H9 (cell line): ENCODE measurements at regions not wholly inside any gene's neighbourhood (a gene's known extent, or its start where the extent isn't known, plus 50 kb on each side); places are given as distances from the start of the nearest gene placed in this dataset.
A peak's percentile ranks its signal among the peaks of the same experiment; 100 is the strongest.

Experiments
- DNase-seq: peaks from one replicate; pipeline ENCODE4 v3.0.0-alpha.2; 2017
- H2AFZ ChIP-seq: one replicate; pipeline ENCODE4 v1.6.1; 2013; ENCODE audit warnings: mild to moderate bottlenecking, low read length, control low read depth, moderate library complexity
- H2AK5ac ChIP-seq: 2 replicates; pipeline ENCODE4 v1.6.1; 2013; ENCODE audit warnings: low read length, control low read depth, mixed read lengths; ENCODE audit not compliant: insufficient read length
- H2BK120ac ChIP-seq: one replicate; pipeline ENCODE4 v1.6.1; 2013; ENCODE audit warnings: low read depth, mild to moderate bottlenecking, low read length, control low read depth, inconsistent platforms; ENCODE audit not compliant: poor library complexity, severe bottlenecking
- H2BK12ac ChIP-seq: 2 replicates; pipeline ENCODE4 v1.6.1; 2013; ENCODE audit warnings: low read length, control low read depth, mixed read lengths, low read depth; ENCODE audit not compliant: insufficient read length
- H2BK15ac ChIP-seq: 2 replicates; pipeline ENCODE4 v1.6.1; 2013; ENCODE audit warnings: low read depth, low read length, control low read depth
- H2BK20ac ChIP-seq: one replicate; pipeline ENCODE4 v1.6.1; 2013; ENCODE audit warnings: low read depth, mild to moderate bottlenecking, low read length, control low read depth, inconsistent platforms; ENCODE audit not compliant: poor library complexity, severe bottlenecking
- H2BK5ac ChIP-seq: 2 replicates; pipeline ENCODE4 v1.6.1; 2013; ENCODE audit warnings: low read length, control low read depth, mixed read lengths; ENCODE audit not compliant: insufficient read length
- H3K14ac ChIP-seq: 2 replicates; pipeline ENCODE4 v1.6.1; 2013; ENCODE audit warnings: low read length, control low read depth; ENCODE audit not compliant: insufficient read depth
- H3K18ac ChIP-seq: 2 replicates; pipeline ENCODE4 v1.6.1; 2013; ENCODE audit warnings: low read depth, mild to moderate bottlenecking, mixed read lengths, low read length, control low read depth; ENCODE audit not compliant: insufficient read length
- H3K23ac ChIP-seq: 2 replicates; pipeline ENCODE4 v1.6.1; 2013; ENCODE audit warnings: low read length, control low read depth, mixed read lengths, low read depth; ENCODE audit not compliant: insufficient read length
- H3K23me2 ChIP-seq: 2 replicates; pipeline ENCODE4 v1.6.1; 2013; ENCODE audit warnings: low read depth, mild to moderate bottlenecking, mixed read lengths, low read length, control low read depth; ENCODE audit not compliant: insufficient read length, poor library complexity, severe bottlenecking
- H3K27ac ChIP-seq: 2 replicates; pipeline ENCODE4 v1.5.1; 2013; ENCODE audit warnings: low read length, control low read depth, mixed read lengths, low read depth; ENCODE audit not compliant: insufficient read length
- H3K27me3 ChIP-seq: 2 replicates; pipeline ENCODE4 v1.6.1; 2013; ENCODE audit warnings: low read length, control low read depth, inconsistent platforms; ENCODE audit not compliant: insufficient read depth
- H3K4ac ChIP-seq: 2 replicates; pipeline ENCODE4 v1.6.1; 2013; ENCODE audit warnings: low read depth, mild to moderate bottlenecking, control low read depth, inconsistent platforms, low read length, moderate library complexity
- H3K4me1 ChIP-seq: 2 replicates; pipeline ENCODE4 v1.6.1; 2013; ENCODE audit warnings: low read length, control low read depth, inconsistent platforms; ENCODE audit not compliant: insufficient read depth
- H3K4me2 ChIP-seq: 2 replicates; pipeline ENCODE4 v1.6.1; 2013; ENCODE audit warnings: low read length, control low read depth, mixed read lengths; ENCODE audit not compliant: insufficient read length, insufficient read depth
- H3K56ac ChIP-seq: 2 replicates; pipeline ENCODE4 v1.6.1; 2013; ENCODE audit warnings: low read depth, mild to moderate bottlenecking, mixed read lengths, low read length, control low read depth; ENCODE audit not compliant: insufficient read length
- H3K79me1 ChIP-seq: 2 replicates; pipeline ENCODE4 v1.6.1; 2013; ENCODE audit warnings: low read depth, mild to moderate bottlenecking, moderate library complexity, low read length, control low read depth, inconsistent platforms; ENCODE audit not compliant: insufficient read depth, poor library complexity, severe bottlenecking
- H3K79me2 ChIP-seq: 2 replicates; pipeline ENCODE4 v1.6.1; 2013; ENCODE audit warnings: low read length, control low read depth, inconsistent platforms; ENCODE audit not compliant: insufficient read depth
- H3K9ac ChIP-seq: 2 replicates; pipeline ENCODE4 v1.6.1; 2013; ENCODE audit warnings: low read length, control low read depth, mixed read lengths; ENCODE audit not compliant: insufficient read length; ENCODE audit errors: extremely low read depth
- H3K9me3 ChIP-seq: one replicate; pipeline ENCODE4 v1.6.1; 2013; ENCODE audit warnings: low read depth, low read length, inconsistent platforms; ENCODE audit not compliant: control insufficient read depth
- H3T11ph ChIP-seq: one replicate; pipeline ENCODE4 v1.6.1; 2013; ENCODE audit warnings: mild to moderate bottlenecking, low read length, control low read depth, inconsistent platforms
- H4K20me1 ChIP-seq: one replicate; pipeline ENCODE4 v1.6.1; 2013; ENCODE audit not compliant: control insufficient read depth, insufficient read length, insufficient read depth
- H4K5ac ChIP-seq: 2 replicates; pipeline ENCODE4 v1.6.1; 2013; ENCODE audit warnings: low read depth, mild to moderate bottlenecking, mixed read lengths, low read length, control low read depth; ENCODE audit not compliant: insufficient read length
- H4K8ac ChIP-seq: replicated peaks from 2 replicates; pipeline ENCODE4 v1.6.1; 2013; ENCODE audit warnings: low read length, control low read depth, mixed read lengths, low read depth; ENCODE audit not compliant: insufficient read length
- H4K91ac ChIP-seq: 2 replicates; pipeline ENCODE4 v1.6.1; 2013; ENCODE audit warnings: low read depth, mild to moderate bottlenecking, moderate library complexity, mixed read lengths, low read length, control low read depth; ENCODE audit not compliant: insufficient read length
- H3K27ac Mint-ChIP-seq, 3 experiments: 2 replicates in 2 of 3; 3 replicates in 1 of 3; pipeline ENCODE4 v1.8.0; 2020 to 2021; ENCODE audit warnings: mixed read lengths in 3 of 3, mild to moderate bottlenecking in 1 of 3, moderate library complexity in 1 of 3
- H3K27me3 Mint-ChIP-seq: 2 replicates; pipeline ENCODE4 v1.8.0; 2021; ENCODE audit warnings: low read depth, mild to moderate bottlenecking, moderate library complexity, mixed read lengths
- H3K36me3 Mint-ChIP-seq, 3 experiments: 2 replicates in 2 of 3; 3 replicates in 1 of 3; pipeline ENCODE4 v1.8.0; 2020 to 2021; ENCODE audit warnings: low read depth in 3 of 3, mixed read lengths in 3 of 3; ENCODE audit not compliant: insufficient read depth in 1 of 3
- H3K4me1 Mint-ChIP-seq, 2 experiments: 2 replicates each; pipeline ENCODE4 v1.8.0; 2020; ENCODE audit warnings: mixed read lengths in 2 of 2
- H3K4me3 Mint-ChIP-seq, 2 experiments: 2 replicates in 1 of 2; 3 replicates in 1 of 2; pipeline ENCODE4 v1.8.0; 2020 to 2021; ENCODE audit warnings: mild to moderate bottlenecking in 2 of 2, mixed read lengths in 2 of 2, moderate library complexity in 1 of 2
- H3K9me3 Mint-ChIP-seq, 2 experiments: 2 replicates in 1 of 2; 3 replicates in 1 of 2; pipeline ENCODE4 v1.8.0; 2020; ENCODE audit warnings: mild to moderate bottlenecking in 2 of 2, mixed read lengths in 2 of 2, moderate library complexity in 1 of 2
- WGBS: extraction: QIAGEN DNeasy Blood & Tissue Kit; methylation state at CpG from one replicate; pipeline ENCODE4 v1.1.7; 2013; ENCODE audit warnings: missing lambda C conversion rate, low lambda C conversion rate, mixed read lengths; ENCODE audit not compliant: insufficient read length; ENCODE audit errors: extremely low coverage; 5-methylcytosine and 5-hydroxymethylcytosine counted together
- TF ChIP-seq, protein P1 (sequence below): fragments of 200-600 bp; sonication (generic); conservative IDR thresholded peaks from 3 replicates; pipeline ENCODE4 v1.8.0; 2021; ENCODE audit warnings: antibody characterized with exemption, mild to moderate bottlenecking

- Histone ChIP-seq H3K79me2 (no peaks in the 10 kb centered on the region), H3K27me3 (peaks cover 18% of the 10 kb centered on the region; the same call in 1 of the 2 replicates), H3K56ac (no peak overlapping the region), H2BK12ac (no peak overlapping the region), H3K23ac (no peak overlapping the region), H4K8ac (no peak overlapping the region), H3T11ph (no peak overlapping the region), H4K91ac (no peak overlapping the region), H3K18ac (peak overlapping the region; percentile 53), H2BK5ac (no peak overlapping the region), H3K14ac (no peak overlapping the region; the same call in 1 of the 2 replicates), H3K79me1 (no peaks in the 10 kb centered on the region), H3K4ac (no peak overlapping the region), H2BK20ac (no peak overlapping the region), H3K23me2 (peaks cover 4% of the 10 kb centered on the region), H3K27ac (no peak overlapping the region), H2BK120ac (no peak overlapping the region), H3K4me2 (peak overlapping the region; percentile 60), H2AFZ (no peak overlapping the region), H2AK5ac (no peak overlapping the region), H3K9me3 (no peaks in the 10 kb centered on the region), H4K5ac (no peak overlapping the region), H4K20me1 (no peaks in the 10 kb centered on the region), H3K9ac (no peak overlapping the region), H2BK15ac (no peak overlapping the region; the same call in 1 of the 2 replicates), H3K4me1 (no peaks in the 10 kb centered on the region)
- Mint-ChIP-seq H3K9me3 (peaks cover 0 to 2% of the 10 kb centered on the region in 2 experiments; a peak in 1 of 5 replicates), H3K27me3 (peaks cover 80% of the 10 kb centered on the region), H3K4me1 (peaks cover 11 to 13% of the 10 kb centered on the region in 2 experiments; a peak in 3 of 4 replicates), H3K36me3 (no peaks in the 10 kb centered on the region), H3K4me3 (peak overlapping the region in 1 of 2 experiments; percentile 42; a peak in 3 of 5 replicates), H3K27ac (no peak overlapping the region)
- peak; percentile 69 for DNase-seq
- no CpG with 5 or more reads among the region's 33 CpGs for WGBS
- TF ChIP-seq, protein P1, sequence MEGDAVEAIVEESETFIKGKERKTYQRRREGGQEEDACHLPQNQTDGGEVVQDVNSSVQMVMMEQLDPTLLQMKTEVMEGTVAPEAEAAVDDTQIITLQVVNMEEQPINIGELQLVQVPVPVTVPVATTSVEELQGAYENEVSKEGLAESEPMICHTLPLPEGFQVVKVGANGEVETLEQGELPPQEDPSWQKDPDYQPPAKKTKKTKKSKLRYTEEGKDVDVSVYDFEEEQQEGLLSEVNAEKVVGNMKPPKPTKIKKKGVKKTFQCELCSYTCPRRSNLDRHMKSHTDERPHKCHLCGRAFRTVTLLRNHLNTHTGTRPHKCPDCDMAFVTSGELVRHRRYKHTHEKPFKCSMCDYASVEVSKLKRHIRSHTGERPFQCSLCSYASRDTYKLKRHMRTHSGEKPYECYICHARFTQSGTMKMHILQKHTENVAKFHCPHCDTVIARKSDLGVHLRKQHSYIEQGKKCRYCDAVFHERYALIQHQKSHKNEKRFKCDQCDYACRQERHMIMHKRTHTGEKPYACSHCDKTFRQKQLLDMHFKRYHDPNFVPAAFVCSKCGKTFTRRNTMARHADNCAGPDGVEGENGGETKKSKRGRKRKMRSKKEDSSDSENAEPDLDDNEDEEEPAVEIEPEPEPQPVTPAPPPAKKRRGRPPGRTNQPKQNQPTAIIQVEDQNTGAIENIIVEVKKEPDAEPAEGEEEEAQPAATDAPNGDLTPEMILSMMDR, result no peak
Observed at GRCh38 chr1:165117482-165117881, 239.0 kb downstream of the LMX1A start.
